Keratinocyte (primary cell): ENCODE measurements at regions not wholly inside any gene's neighbourhood (a gene's known extent, or its start where the extent isn't known, plus 50 kb on each side); places are given as distances from the start of the nearest gene placed in this dataset.

Experiments used
- DNase-seq: peaks from one replicate; pipeline ENCODE4 v3.0.0-alpha.2; 2011; ENCODE audit warnings: low read depth, missing footprints, low spot score
- FAIRE-seq: peaks from 2 replicates; lab custom pipeline; 2011; peaks lifted over from hg19 to GRCh38; lab: Jason Lieb, UNC
- H2AFZ ChIP-seq: 2 replicates; pipeline ENCODE4 v1.6.0; 2012; ENCODE audit warnings: low read length, control low read depth, inconsistent platforms; ENCODE audit not compliant: control insufficient read depth
- H3K27ac ChIP-seq: 2 replicates; pipeline ENCODE4 v1.5.1; 2011; ENCODE audit warnings: low read length; ENCODE audit not compliant: control insufficient read depth, insufficient read depth
- H3K27me3 ChIP-seq: 3 replicates; pipeline ENCODE4 v1.6.0; 2011; ENCODE audit warnings: low read length; ENCODE audit not compliant: control insufficient read depth, insufficient read depth; ENCODE audit errors: extremely low read depth
- H3K36me3 ChIP-seq, 2 experiments: 2 replicates in 1 of 2; 3 replicates in 1 of 2; pipeline ENCODE4 v1.5.1; 2011; ENCODE audit warnings: low read length in 2 of 2, mild to moderate bottlenecking in 1 of 2; ENCODE audit not compliant: control insufficient read depth in 2 of 2, insufficient read depth in 2 of 2; ENCODE audit errors: extremely low read depth in 1 of 2
- H3K4me1 ChIP-seq: 3 replicates; pipeline ENCODE4 v1.5.1; 2011; ENCODE audit warnings: low read length; ENCODE audit not compliant: control insufficient read depth, insufficient read depth; ENCODE audit errors: extremely low read depth
- H3K4me2 ChIP-seq: 3 replicates; pipeline ENCODE4 v1.6.0; 2011; ENCODE audit warnings: low read depth, low read length; ENCODE audit not compliant: control insufficient read depth, insufficient read depth; ENCODE audit errors: extremely low read depth
- H3K4me3 ChIP-seq, 3 experiments: fragments of 200-600 bp in 1 of 3; sonication (generic) in 1 of 3; 2 replicates in 2 of 3; 3 replicates in 1 of 3; pipeline ENCODE4 v1.5.1; 2011 to 2016; ENCODE audit warnings: low read length in 3 of 3, mild to moderate bottlenecking in 3 of 3, control low read depth in 2 of 3, inconsistent platforms in 1 of 3, low read depth in 1 of 3, mixed read lengths in 1 of 3, mixed run types in 1 of 3, moderate library complexity in 1 of 3; ENCODE audit not compliant: control insufficient read depth in 2 of 3, insufficient read depth in 2 of 3; ENCODE audit errors: extremely low read depth in 1 of 3
- H3K79me2 ChIP-seq: 2 replicates; pipeline ENCODE4 v1.6.0; 2012; ENCODE audit warnings: low read length; ENCODE audit not compliant: control insufficient read depth, insufficient read depth
- H3K9ac ChIP-seq: 3 replicates; pipeline ENCODE4 v1.6.0; 2011; ENCODE audit warnings: low read length; ENCODE audit not compliant: control insufficient read depth, insufficient read depth; ENCODE audit errors: extremely low read depth
- H3K9me1 ChIP-seq: 3 replicates; pipeline ENCODE4 v1.6.0; 2011; ENCODE audit warnings: low read length; ENCODE audit not compliant: control insufficient read depth, insufficient read depth; ENCODE audit errors: extremely low read depth
- H3K9me3 ChIP-seq: 2 replicates; pipeline ENCODE4 v1.5.1; 2012; ENCODE audit warnings: low read depth, low read length; ENCODE audit not compliant: control insufficient read depth
- H4K20me1 ChIP-seq: 3 replicates; pipeline ENCODE4 v1.6.0; 2011; ENCODE audit warnings: low read length; ENCODE audit not compliant: control insufficient read depth, insufficient read depth; ENCODE audit errors: extremely low read depth
- EZH2 ChIP-seq: IDR thresholded peaks from one replicate; pipeline ENCODE4 v1.6.1; 2012; ENCODE audit warnings: inconsistent platforms, mild to moderate bottlenecking, low read length, moderate library complexity
- dilution Hi-C: fragments of 300-500 bp; cut with MboI; formaldehyde crosslinking; loops from one replicate; pipeline ENCODE4 v1.7.0; 2020; ENCODE audit warnings: low sequenced_read_pairs; ENCODE audit not compliant: extremely low pct_ligation_motif_present
- TF ChIP-seq, protein P1 (sequence below), 3 experiments: IDR thresholded peaks in 1 of 3; conservative IDR thresholded peaks in 1 of 3; optimal IDR thresholded peaks in 1 of 3; 2 replicates in 2 of 3; 3 replicates in 1 of 3; pipeline versions ENCODE3 to v1.5.1; 2011; ENCODE audit warnings: low read length in 3 of 3, mild to moderate bottlenecking in 3 of 3, moderate library complexity in 2 of 3, control low read depth in 1 of 3, inconsistent platforms in 1 of 3; ENCODE audit not compliant: insufficient read depth in 2 of 3; ENCODE audit errors: extremely low read depth in 1 of 3

DNA sequence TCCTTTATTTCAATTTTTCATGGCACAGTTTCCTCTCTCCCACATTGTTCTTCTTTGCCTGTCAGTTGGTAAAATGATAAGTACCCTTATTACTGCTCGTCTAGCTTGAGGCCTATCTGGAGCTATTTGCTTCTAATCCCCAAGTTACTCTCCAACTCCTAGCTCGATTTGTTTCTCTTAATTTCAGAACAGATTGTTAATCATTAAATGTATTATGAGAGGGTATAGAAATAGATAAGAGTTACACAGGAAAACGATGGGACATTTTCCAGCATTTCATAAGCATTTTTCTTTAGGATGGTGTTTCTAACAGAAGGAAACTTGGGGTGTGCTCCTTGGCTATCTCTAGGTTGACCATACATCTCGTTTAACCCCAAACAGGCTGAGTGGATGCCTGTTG, 540.5 kb upstream of the FZD8 start:
- no peak overlapping the region for H2AFZ ChIP-seq
- H3K4me3 ChIP-seq: no peak overlapping the region
- no peaks in the 10 kb centered on the region for H3K9me1 ChIP-seq
- H3K4me1 ChIP-seq: no peaks in the 10 kb centered on the region
- H3K27me3 ChIP-seq: no peaks in the 10 kb centered on the region
- TF ChIP-seq EZH2: no peak
- TF ChIP-seq, protein P1, sequence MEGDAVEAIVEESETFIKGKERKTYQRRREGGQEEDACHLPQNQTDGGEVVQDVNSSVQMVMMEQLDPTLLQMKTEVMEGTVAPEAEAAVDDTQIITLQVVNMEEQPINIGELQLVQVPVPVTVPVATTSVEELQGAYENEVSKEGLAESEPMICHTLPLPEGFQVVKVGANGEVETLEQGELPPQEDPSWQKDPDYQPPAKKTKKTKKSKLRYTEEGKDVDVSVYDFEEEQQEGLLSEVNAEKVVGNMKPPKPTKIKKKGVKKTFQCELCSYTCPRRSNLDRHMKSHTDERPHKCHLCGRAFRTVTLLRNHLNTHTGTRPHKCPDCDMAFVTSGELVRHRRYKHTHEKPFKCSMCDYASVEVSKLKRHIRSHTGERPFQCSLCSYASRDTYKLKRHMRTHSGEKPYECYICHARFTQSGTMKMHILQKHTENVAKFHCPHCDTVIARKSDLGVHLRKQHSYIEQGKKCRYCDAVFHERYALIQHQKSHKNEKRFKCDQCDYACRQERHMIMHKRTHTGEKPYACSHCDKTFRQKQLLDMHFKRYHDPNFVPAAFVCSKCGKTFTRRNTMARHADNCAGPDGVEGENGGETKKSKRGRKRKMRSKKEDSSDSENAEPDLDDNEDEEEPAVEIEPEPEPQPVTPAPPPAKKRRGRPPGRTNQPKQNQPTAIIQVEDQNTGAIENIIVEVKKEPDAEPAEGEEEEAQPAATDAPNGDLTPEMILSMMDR (optimal IDR thresholded peaks at IDR 0.05 in 1 of 3, IDR thresholded peaks at IDR 0.05 in 1 of 3, conservative IDR thresholded peaks at IDR 0.05 in 1 of 3; ENCODE audit: extremely low read depth in 1 of 3, insufficient read depth in 2 of 3, low read length in 3 of 3): no peak
- H3K27ac ChIP-seq: no peak overlapping the region
- dilution Hi-C loops: no loop called here
- no peak overlapping the region for H3K9ac ChIP-seq
- no peaks in the 10 kb centered on the region for H3K9me3 ChIP-seq
- no peak for DNase-seq
- no peak for FAIRE-seq
- H3K36me3 ChIP-seq: no peaks in the 10 kb centered on the region
- no peaks in the 10 kb centered on the region for H3K79me2 ChIP-seq
- no peaks in the 10 kb centered on the region for H4K20me1 ChIP-seq
- no peak overlapping the region for H3K4me2 ChIP-seq

DNA sequence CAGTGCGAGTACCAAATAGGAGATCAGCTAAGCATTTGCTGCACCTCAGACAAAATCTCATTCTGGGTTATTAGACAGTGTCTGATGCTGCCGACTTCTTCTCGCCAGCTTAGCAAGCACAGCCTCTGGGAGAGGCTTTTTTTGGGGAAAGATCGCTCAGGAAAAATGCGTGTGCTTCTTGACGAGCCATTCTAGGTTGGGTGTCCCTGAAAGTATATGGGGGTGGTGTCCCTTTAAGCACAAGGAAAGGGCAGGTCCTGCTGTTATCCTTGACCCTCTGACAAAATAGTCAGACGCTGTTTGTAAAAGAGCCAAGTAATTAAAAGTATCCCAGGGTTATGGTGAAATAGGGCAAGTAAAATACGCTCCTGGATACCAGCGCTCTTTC, 540.1 kb upstream of the FZD8 start:
- Histone ChIP-seq H3K9me1 (no peaks in the 10 kb centered on the region), H3K27ac (no peak overlapping the region), H3K79me2 (no peaks in the 10 kb centered on the region), H4K20me1 (no peaks in the 10 kb centered on the region), H3K4me3 (no peak overlapping the region), H2AFZ (no peak overlapping the region), H3K4me2 (no peak overlapping the region), H3K9me3 (no peaks in the 10 kb centered on the region), H3K4me1 (no peaks in the 10 kb centered on the region), H3K27me3 (no peaks in the 10 kb centered on the region), H3K36me3 (no peaks in the 10 kb centered on the region), H3K9ac (no peak overlapping the region)
- DNase-seq (no peak), FAIRE-seq (no peak)
- dilution Hi-C loops: no loop called here
- TF ChIP-seq, protein P1 (optimal IDR thresholded peaks at IDR 0.05 in 1 of 3, IDR thresholded peaks at IDR 0.05 in 1 of 3, conservative IDR thresholded peaks at IDR 0.05 in 1 of 3; ENCODE audit: extremely low read depth in 1 of 3, insufficient read depth in 2 of 3, low read length in 3 of 3): no peak
- no peak for TF ChIP-seq EZH2
